ENCODE measurements at regions not wholly inside any gene's neighbourhood (a gene's known extent, or its start where the extent isn't known, plus 50 kb on each side); places are given as distances from the start of the nearest gene placed in this dataset.

DNA sequence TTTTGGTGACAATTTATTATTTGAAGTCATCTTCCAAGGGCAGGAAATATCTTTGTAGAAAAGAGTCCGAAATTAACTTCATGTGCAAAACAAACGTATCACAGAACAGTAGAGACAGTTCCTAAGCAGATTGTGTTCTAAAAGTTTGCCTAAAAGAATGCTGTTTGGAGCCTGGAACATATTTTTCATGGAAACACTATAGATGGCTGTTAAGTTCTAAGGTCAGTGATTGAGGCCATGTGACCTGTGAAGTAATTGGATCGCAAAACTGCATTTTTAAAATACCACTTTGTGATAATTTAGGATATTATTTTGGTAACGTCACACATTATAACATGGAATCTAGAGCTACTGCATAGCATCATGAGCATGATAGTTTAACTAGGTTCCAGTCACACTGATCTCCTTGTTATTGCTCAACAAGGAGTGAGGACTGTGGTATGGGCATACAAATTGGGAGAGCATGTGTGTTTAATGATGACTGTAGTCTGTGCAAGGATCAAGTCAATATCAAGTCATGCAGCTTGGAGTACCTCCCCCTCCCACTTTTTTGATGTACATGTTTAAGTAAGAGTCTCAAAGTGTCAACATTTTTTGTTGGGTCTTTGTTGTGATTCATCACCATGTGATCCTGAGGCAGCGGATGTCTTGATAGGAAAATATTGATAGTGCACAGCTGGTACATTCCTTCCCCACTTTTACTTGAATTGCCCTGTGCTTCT is 609.3 kb upstream of the CITED2 start:
- peak overlapping the region; percentile 87 for H3K27ac ChIP-seq
- TF ChIP-seq, protein P1, sequence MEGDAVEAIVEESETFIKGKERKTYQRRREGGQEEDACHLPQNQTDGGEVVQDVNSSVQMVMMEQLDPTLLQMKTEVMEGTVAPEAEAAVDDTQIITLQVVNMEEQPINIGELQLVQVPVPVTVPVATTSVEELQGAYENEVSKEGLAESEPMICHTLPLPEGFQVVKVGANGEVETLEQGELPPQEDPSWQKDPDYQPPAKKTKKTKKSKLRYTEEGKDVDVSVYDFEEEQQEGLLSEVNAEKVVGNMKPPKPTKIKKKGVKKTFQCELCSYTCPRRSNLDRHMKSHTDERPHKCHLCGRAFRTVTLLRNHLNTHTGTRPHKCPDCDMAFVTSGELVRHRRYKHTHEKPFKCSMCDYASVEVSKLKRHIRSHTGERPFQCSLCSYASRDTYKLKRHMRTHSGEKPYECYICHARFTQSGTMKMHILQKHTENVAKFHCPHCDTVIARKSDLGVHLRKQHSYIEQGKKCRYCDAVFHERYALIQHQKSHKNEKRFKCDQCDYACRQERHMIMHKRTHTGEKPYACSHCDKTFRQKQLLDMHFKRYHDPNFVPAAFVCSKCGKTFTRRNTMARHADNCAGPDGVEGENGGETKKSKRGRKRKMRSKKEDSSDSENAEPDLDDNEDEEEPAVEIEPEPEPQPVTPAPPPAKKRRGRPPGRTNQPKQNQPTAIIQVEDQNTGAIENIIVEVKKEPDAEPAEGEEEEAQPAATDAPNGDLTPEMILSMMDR (IDR thresholded peaks at IDR 0.05): no peak
- no peak for TF ChIP-seq ZFX (IDR thresholded peaks at IDR 0.05; ENCODE audit: borderline replicate concordance)

GRCh38 chr6:139982652-139983295 is 608.3 kb upstream of the CITED2 start:
- no peak for TF ChIP-seq ZFX (IDR thresholded peaks at IDR 0.05; ENCODE audit: borderline replicate concordance)
- TF ChIP-seq, protein P1 (IDR thresholded peaks at IDR 0.05): no peak
- H3K27ac ChIP-seq: peak overlapping the region; percentile 87

GRCh38 chr6:139982195-139982594 is 607.7 kb upstream of the CITED2 start:
- H3K27ac ChIP-seq: peak overlapping the region; percentile 87
- TF ChIP-seq, protein P1 (IDR thresholded peaks at IDR 0.05): no peak
- TF ChIP-seq ZFX (IDR thresholded peaks at IDR 0.05; ENCODE audit: borderline replicate concordance): no peak

GRCh38 chr6:139981768-139982181 is 607.3 kb upstream of the CITED2 start:
- peak overlapping the region; percentile 87 for H3K27ac ChIP-seq
- no peak for TF ChIP-seq ZFX (IDR thresholded peaks at IDR 0.05; ENCODE audit: borderline replicate concordance)
- TF ChIP-seq, protein P1 (IDR thresholded peaks at IDR 0.05): no peak

GRCh38 chr6:139981066-139981624 is 606.7 kb upstream of the CITED2 start:
- H3K27ac ChIP-seq: peak overlapping the region; percentile 87
- TF ChIP-seq, protein P1 (IDR thresholded peaks at IDR 0.05): no peak
- no peak for TF ChIP-seq ZFX (IDR thresholded peaks at IDR 0.05; ENCODE audit: borderline replicate concordance)

- peak overlapping the region; percentile 87 for H3K27ac ChIP-seq
Observed at GRCh38 chr6:139980631-139981030, 606.2 kb upstream of the CITED2 start.

GRCh38 chr6:139979021-139979725 is 604.7 kb upstream of the CITED2 start:
- TF ChIP-seq ZFX (IDR thresholded peaks at IDR 0.05; ENCODE audit: borderline replicate concordance): no peak
- TF ChIP-seq, protein P1 (IDR thresholded peaks at IDR 0.05): no peak
- H3K27ac ChIP-seq: no peak overlapping the region
